ENCODE measurements at regions not wholly inside any gene's neighbourhood (a gene's known extent, or its start where the extent isn't known, plus 50 kb on each side); places are given as distances from the start of the nearest gene placed in this dataset.

DNA sequence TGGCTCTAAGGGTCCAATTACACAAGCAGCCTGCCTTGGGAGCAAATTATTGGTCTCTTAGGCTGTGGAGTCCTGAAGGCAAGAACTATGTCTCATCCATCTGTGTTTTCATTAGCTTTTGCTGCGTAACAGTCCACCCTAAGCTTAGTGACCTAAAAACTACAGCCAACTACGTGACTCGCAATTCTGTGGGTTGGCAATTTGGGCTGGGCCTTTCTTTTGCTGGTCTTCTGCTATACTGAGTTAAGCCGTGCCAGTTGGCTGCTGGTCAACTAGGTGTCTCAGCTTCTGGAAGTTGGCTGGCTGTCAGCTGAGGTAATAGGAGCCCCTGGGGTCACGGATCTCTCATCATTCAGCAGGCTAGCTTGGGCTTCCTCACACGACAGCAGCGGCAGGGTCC, 205.6 kb upstream of the S100G start:
- no peak overlapping the region for H3K4me3 Mint-ChIP-seq (ENCODE audit: unreplicated experiment)
- TF ChIP-seq CTCF (IDR thresholded peaks at IDR 0.05), result no peak
- no peaks in the 10 kb centered on the region for H3K36me3 Mint-ChIP-seq (ENCODE audit: unreplicated experiment)
- peaks cover 5% of the 10 kb centered on the region for H3K9me3 Mint-ChIP-seq (ENCODE audit: unreplicated experiment)
- no peaks in the 10 kb centered on the region for H3K27me3 Mint-ChIP-seq (ENCODE audit: unreplicated experiment)
- no peak for DNase-seq (ENCODE audit: extremely low spot score, unreplicated experiment)
- H3K4me1 Mint-ChIP-seq (ENCODE audit: unreplicated experiment), result peaks cover 11% of the 10 kb centered on the region
- no peak overlapping the region for H3K27ac Mint-ChIP-seq (ENCODE audit: unreplicated experiment)

- no peak for DNase-seq (ENCODE audit: extremely low spot score, unreplicated experiment)
- H3K4me3 Mint-ChIP-seq (ENCODE audit: unreplicated experiment), result no peak overlapping the region
- TF ChIP-seq CTCF (IDR thresholded peaks at IDR 0.05), result peak; percentile 76
- H3K9me3 Mint-ChIP-seq (ENCODE audit: unreplicated experiment), result peaks cover 5% of the 10 kb centered on the region
- H3K27me3 Mint-ChIP-seq (ENCODE audit: unreplicated experiment), result no peaks in the 10 kb centered on the region
- H3K4me1 Mint-ChIP-seq (ENCODE audit: unreplicated experiment), result peaks cover 17% of the 10 kb centered on the region
- no peak overlapping the region for H3K27ac Mint-ChIP-seq (ENCODE audit: unreplicated experiment)
- H3K36me3 Mint-ChIP-seq (ENCODE audit: unreplicated experiment), result no peaks in the 10 kb centered on the region
These were observed 204.7 kb upstream of the S100G start for GRCh38 chrX:16445166-16445752.

DNA sequence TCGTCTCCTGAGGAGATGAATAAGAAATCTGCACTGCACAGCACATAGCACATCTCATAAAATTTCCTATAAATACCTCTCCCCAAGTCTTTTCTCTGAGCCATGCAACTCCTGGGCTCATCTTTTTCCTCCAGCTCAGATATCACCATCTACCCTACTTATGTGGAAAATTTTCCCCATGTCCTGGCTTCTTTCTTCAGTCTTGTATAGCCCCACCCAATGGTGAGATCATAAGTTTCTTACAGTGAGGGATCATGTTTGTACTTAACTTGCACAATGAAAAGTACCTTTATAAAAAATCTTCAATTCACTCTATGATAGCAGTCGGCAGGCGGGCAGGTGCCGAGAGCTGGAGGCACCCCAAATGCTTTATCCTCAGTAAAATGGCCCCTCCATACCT, 198.6 kb upstream of the S100G start:
- Mint-ChIP-seq H3K27me3 (ENCODE audit: unreplicated experiment) (no peaks in the 10 kb centered on the region), H3K4me3 (ENCODE audit: unreplicated experiment) (no peak overlapping the region), H3K4me1 (ENCODE audit: unreplicated experiment) (peaks cover 19% of the 10 kb centered on the region), H3K9me3 (ENCODE audit: unreplicated experiment) (no peaks in the 10 kb centered on the region), H3K36me3 (ENCODE audit: unreplicated experiment) (no peaks in the 10 kb centered on the region), H3K27ac (ENCODE audit: unreplicated experiment) (no peak overlapping the region)
- DNase-seq (ENCODE audit: extremely low spot score, unreplicated experiment), result no peak
- TF ChIP-seq CTCF (IDR thresholded peaks at IDR 0.05), result no peak

- Mint-ChIP-seq H3K9me3 (ENCODE audit: unreplicated experiment) (no peaks in the 10 kb centered on the region), H3K27ac (ENCODE audit: unreplicated experiment) (no peak overlapping the region), H3K4me1 (ENCODE audit: unreplicated experiment) (peaks cover 14% of the 10 kb centered on the region), H3K36me3 (ENCODE audit: unreplicated experiment) (peaks cover 2% of the 10 kb centered on the region), H3K27me3 (ENCODE audit: unreplicated experiment) (no peaks in the 10 kb centered on the region), H3K4me3 (ENCODE audit: unreplicated experiment) (no peak overlapping the region)
- no peak for TF ChIP-seq CTCF (IDR thresholded peaks at IDR 0.05)
- DNase-seq (ENCODE audit: extremely low spot score, unreplicated experiment), result no peak
These were observed 195.0 kb upstream of the S100G start for GRCh38 chrX:16454926-16455325.

GRCh38 chrX:16457239-16457638, 192.7 kb upstream of the S100G start:
- no peaks in the 10 kb centered on the region for H3K4me1 Mint-ChIP-seq (ENCODE audit: unreplicated experiment)
- no peak overlapping the region for H3K4me3 Mint-ChIP-seq (ENCODE audit: unreplicated experiment)
- H3K27me3 Mint-ChIP-seq (ENCODE audit: unreplicated experiment), result no peaks in the 10 kb centered on the region
- no peaks in the 10 kb centered on the region for H3K9me3 Mint-ChIP-seq (ENCODE audit: unreplicated experiment)
- H3K36me3 Mint-ChIP-seq (ENCODE audit: unreplicated experiment), result peaks cover 2% of the 10 kb centered on the region
- no peak for DNase-seq (ENCODE audit: extremely low spot score, unreplicated experiment)
- no peak overlapping the region for H3K27ac Mint-ChIP-seq (ENCODE audit: unreplicated experiment)
- TF ChIP-seq CTCF (IDR thresholded peaks at IDR 0.05), result no peak

All from osteocyte (in vitro differentiated cells).